Thyroid gland (tissue), 4 donors: ENCODE measurements at regions not wholly inside any gene's neighbourhood (a gene's known extent, or its start where the extent isn't known, plus 50 kb on each side); places are given as distances from the start of the nearest gene placed in this dataset.

Source experiments
- POLR2A ChIP-seq, 2 donors: fragments of 450-650 bp; IDR thresholded peaks; one replicate each; pipeline ENCODE4 v1.6.1; 2017; ENCODE audit warnings: antibody characterized with exemption in 2 of 2, mild to moderate bottlenecking in 2 of 2, moderate library complexity in 1 of 2
- TF ChIP-seq, protein P1 (sequence below), 6 experiments: fragments of 200-600 bp in 3 of 6; fragments of 450-650 bp in 3 of 6; sonication (generic) in 3 of 6; IDR thresholded peaks; one replicate each; pipeline ENCODE4 v1.5.1; 2016 to 2019; ENCODE audit warnings: antibody characterized with exemption in 6 of 6, mild to moderate bottlenecking in 2 of 6, inconsistent platforms in 1 of 6, moderate library complexity in 1 of 6

DNA sequence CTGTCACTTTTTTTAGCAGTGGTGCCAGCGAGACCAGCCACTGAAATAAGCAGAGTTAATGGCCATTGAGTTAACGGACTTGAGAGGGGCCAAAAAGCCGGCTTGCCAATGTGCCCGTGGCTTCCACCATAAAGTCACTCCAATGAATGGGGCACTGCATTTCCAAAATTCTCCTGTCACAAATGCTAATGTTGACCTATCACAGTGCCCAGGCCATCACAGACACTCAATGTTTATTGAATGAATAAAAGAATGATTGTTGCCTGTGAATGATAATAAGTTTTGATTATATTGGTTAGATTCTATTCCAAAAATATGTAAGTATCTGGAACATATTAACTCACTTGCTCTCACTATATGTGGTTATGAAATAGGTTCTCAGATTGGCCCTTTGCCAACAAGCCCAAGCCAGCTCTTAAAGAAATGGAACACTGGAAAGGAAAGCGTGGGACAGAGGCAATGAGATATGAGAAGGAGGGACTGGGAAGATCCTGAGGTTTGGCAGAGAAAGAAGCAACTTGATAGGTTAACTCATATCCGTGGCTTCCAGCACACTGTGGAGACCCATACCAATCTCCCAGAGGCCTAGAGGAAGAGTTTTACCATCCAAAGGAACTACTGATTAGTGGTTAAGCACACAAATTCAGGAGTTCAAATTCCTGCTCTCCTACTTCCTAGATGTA lies 108.7 kb downstream of the BTG1 start:
- TF ChIP-seq, protein P1, sequence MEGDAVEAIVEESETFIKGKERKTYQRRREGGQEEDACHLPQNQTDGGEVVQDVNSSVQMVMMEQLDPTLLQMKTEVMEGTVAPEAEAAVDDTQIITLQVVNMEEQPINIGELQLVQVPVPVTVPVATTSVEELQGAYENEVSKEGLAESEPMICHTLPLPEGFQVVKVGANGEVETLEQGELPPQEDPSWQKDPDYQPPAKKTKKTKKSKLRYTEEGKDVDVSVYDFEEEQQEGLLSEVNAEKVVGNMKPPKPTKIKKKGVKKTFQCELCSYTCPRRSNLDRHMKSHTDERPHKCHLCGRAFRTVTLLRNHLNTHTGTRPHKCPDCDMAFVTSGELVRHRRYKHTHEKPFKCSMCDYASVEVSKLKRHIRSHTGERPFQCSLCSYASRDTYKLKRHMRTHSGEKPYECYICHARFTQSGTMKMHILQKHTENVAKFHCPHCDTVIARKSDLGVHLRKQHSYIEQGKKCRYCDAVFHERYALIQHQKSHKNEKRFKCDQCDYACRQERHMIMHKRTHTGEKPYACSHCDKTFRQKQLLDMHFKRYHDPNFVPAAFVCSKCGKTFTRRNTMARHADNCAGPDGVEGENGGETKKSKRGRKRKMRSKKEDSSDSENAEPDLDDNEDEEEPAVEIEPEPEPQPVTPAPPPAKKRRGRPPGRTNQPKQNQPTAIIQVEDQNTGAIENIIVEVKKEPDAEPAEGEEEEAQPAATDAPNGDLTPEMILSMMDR (IDR thresholded peaks at IDR 0.05), result no peak
- TF ChIP-seq POLR2A (IDR thresholded peaks at IDR 0.05), result no peak
